GM18507 (cell line): ENCODE measurements at regions not wholly inside any gene's neighbourhood (a gene's known extent, or its start where the extent isn't known, plus 50 kb on each side); places are given as distances from the start of the nearest gene placed in this dataset.
"Not testable (repeated sequence)": the region's sequence is repeated elsewhere in the genome, so short reads cannot be mapped to it uniquely, and the experiment has no call there.

Experiments
- DNase-seq: peaks from one replicate; pipeline ENCODE4 v3.0.0; 2011; ENCODE audit warnings: low read depth; ENCODE audit not compliant: insufficient read length; ENCODE audit errors: extremely low spot score
- FAIRE-seq: peaks from 2 replicates; lab custom pipeline; 2011; peaks lifted over from hg19 to GRCh38; lab: Jason Lieb, UNC

- DNase-seq, result no peak
- no peak for FAIRE-seq
These were observed 84.4 kb upstream of the ATL2 start for GRCh38 chr2:38461470-38461869.

GRCh38 chr2:38460313-38460712 is 83.2 kb upstream of the ATL2 start:
- DNase-seq (no peak), FAIRE-seq (no peak)

- FAIRE-seq, result no peak
- no peak for DNase-seq
These were observed 77.0 kb upstream of the ATL2 start for GRCh38 chr2:38454081-38454480.

- FAIRE-seq, DNase-seq: not testable (repeated sequence)
These were observed 74.7 kb upstream of the ATL2 start for GRCh38 chr2:38451778-38452177.

GRCh38 chr2:38450509-38450908 is 73.4 kb upstream of the ATL2 start:
- FAIRE-seq, result no peak
- DNase-seq, result no peak

GRCh38 chr2:38448692-38449410 is 71.8 kb upstream of the ATL2 start:
- FAIRE-seq (no peak), DNase-seq (no peak)

GRCh38 chr2:38446906-38447561 is 70.0 kb upstream of the ATL2 start:
- FAIRE-seq (no peak), DNase-seq (no peak)

- DNase-seq, result no peak
These were observed 69.3 kb upstream of the ATL2 start for GRCh38 chr2:38446418-38446817.

GRCh38 chr2:38444247-38444646 is 67.2 kb upstream of the ATL2 start:
- DNase-seq (no peak), FAIRE-seq (no peak)

More at GRCh38 chr2:38446418-38446817, 69.3 kb upstream of the ATL2 start:
- no peak for FAIRE-seq

GRCh38 chr2:38442643-38443541 is 65.8 kb upstream of the ATL2 start:
- FAIRE-seq (no peak), DNase-seq (no peak)

GRCh38 chr2:38441346-38441745 is 64.3 kb upstream of the ATL2 start:
- no peak for DNase-seq
- no peak for FAIRE-seq

GRCh38 chr2:38440655-38441054 is 63.6 kb upstream of the ATL2 start:
- FAIRE-seq (no peak), DNase-seq (no peak)

- DNase-seq (no peak), FAIRE-seq (no peak)
These were observed 62.8 kb upstream of the ATL2 start for GRCh38 chr2:38439863-38440262.

GRCh38 chr2:38438883-38439612 is 62.0 kb upstream of the ATL2 start:
- peak; percentile 82 for FAIRE-seq
- DNase-seq, result peak; percentile 8

GRCh38 chr2:38438133-38438882 is 61.2 kb upstream of the ATL2 start:
- FAIRE-seq (peak; percentile 18), DNase-seq (no peak)

- no peak for FAIRE-seq
- no peak for DNase-seq
These were observed 59.2 kb upstream of the ATL2 start for GRCh38 chr2:38436227-38436664.

- FAIRE-seq, result no peak
These were observed 58.7 kb upstream of the ATL2 start for GRCh38 chr2:38435775-38436174.

GRCh38 chr2:38434595-38434994 is 57.5 kb upstream of the ATL2 start:
- DNase-seq (no peak), FAIRE-seq (no peak)

More at GRCh38 chr2:38435775-38436174, 58.7 kb upstream of the ATL2 start:
- no peak for DNase-seq

GRCh38 chr2:38433607-38433975 is 56.5 kb upstream of the ATL2 start:
- DNase-seq, result no peak
- no peak for FAIRE-seq
